Medulla oblongata (tissue), 1 donor: ENCODE measurements at regions not wholly inside any gene's neighbourhood (a gene's known extent, or its start where the extent isn't known, plus 50 kb on each side); places are given as distances from the start of the nearest gene placed in this dataset.
"Not testable (repeated sequence)": the region's sequence is repeated elsewhere in the genome, so short reads cannot be mapped to it uniquely, and the experiment has no call there.

Experiments used
- DNase-seq: peaks from one replicate; pipeline ENCODE4 v3.0.0-alpha.2; 2015; ENCODE audit errors: extremely low spot score

DNA sequence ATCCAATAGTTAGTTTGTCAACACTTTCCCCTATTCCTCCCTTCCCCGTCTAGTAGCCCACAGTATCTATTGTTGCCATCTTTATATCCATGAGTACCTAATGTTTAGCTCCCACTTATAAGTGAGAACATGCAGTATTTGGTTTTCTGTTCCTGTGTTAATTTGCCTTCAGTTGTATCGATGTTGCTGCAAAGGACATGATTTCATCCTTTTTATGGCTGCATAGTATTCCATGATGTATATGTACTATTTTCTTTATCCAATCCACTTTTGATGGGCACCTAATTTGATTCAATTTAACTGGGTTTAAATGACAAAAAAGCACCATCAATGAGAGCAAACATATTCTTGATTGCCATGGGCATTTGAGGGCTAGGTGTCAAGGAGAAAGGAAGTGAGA, 321.5 kb upstream of the TBX18 start:
- no peak for DNase-seq

DNA sequence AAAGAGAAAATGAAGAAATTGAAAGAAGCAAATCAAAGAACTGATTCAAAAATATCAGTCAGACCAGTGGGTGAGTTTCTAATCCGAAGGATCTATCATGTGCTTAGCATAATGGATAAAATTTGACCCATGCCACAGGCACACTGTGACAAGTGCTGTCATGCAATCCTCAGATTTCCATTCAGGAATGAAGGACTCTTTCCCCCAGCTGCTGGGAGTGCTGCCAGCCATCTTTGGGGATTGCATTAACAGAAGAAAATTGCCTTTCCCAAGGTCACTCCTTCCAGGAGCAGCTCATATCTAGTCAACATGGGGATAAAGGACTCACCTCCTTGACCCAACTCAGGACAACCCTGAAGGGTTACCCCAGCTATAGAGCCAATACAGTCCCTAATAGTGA, 316.7 kb upstream of the TBX18 start:
- DNase-seq, result no peak

DNA sequence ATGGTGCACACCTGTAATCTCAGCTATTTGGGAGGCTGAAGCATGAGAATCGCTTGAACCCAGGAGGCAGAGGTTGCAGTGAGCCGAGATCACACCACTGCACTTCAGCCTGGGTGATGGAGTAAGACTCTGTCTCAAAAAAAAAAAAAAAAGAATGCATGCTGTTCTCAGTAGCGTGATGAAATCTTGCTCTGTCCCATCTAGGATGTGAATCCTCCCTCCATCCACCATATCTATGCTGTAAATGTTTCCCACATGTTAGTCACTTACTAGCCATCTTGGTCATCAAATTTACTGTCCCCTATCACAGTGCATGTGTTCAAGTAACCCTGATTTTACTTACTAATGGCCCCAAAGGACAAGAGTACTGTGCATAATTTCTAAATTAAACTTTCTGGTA, 315.4 kb upstream of the TBX18 start:
- DNase-seq, result no peak

DNA sequence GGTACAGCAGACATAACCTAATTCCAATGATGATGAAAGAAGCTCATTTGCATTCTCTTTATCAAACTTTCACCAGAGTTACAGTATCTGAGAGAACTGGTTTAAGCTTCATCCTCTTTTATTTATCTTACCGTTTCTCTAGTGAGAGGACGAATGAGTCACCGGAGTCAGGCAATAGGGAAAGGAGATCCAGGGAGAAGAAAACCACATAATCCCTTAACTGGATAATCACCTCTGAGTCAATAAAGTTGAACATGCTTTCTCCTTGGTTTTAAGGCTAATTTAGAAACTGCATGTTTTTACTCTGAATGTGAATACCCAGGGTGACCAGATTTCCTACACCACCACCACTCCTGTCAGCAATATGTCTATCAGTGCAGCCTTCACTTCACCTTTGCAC, 313.7 kb upstream of the TBX18 start:
- DNase-seq, result no peak

DNA sequence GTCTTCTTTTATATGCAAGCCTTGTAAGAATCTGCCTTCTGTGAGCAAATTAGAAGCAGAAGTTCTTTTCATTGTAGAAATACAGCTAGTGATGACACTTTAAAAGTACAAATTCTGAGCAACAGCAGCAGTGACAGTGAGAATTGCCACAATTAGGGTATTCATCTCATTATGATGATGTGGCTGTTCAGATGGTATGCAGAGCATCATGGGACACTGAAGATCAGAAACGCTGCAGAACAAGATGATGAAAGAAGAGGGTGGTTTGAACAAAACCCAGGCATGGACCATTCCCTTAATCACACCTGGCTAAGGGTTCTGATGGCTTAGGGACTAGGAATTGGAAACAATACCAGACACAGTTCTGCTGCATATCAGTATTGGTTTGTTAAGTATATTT, 312.7 kb upstream of the TBX18 start:
- no peak for DNase-seq

DNA sequence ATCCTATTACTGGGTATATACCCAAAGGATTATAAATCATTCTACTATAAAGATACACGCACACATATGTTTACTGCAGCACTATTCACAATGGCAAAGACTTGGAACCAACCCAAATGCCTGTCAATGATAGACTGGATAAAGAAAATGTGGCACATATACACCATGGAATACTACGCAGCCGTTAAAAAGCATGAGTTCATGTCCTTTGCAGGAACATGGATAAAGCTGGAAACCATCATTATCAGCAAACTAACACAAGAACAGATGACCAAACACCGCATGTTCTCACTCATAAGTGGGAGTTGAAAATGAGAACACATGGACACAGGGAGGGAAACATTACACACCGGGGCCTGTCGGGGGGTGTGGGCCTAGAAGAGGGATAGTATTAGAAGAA, 307.4 kb upstream of the TBX18 start:
- DNase-seq, result not testable (repeated sequence)

DNA sequence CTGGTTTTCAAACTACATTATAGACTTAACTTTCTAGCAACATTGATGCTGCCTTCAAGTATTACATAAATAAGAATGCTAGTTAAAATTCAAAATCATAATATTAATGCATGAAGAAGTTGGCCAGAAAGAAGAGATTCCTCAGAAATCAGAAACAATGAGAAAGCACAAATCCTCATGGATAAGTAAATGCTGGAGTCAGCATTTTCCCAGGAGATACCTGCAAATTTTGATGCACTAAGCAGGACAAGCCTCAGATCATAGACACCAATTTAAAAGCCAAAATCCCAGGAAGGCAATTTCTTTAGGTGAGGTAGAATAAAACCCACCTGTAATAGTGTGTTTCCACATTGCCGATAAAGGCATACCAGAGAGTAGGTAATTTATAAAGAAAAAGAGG, 305.2 kb upstream of the TBX18 start:
- no peak for DNase-seq

DNA sequence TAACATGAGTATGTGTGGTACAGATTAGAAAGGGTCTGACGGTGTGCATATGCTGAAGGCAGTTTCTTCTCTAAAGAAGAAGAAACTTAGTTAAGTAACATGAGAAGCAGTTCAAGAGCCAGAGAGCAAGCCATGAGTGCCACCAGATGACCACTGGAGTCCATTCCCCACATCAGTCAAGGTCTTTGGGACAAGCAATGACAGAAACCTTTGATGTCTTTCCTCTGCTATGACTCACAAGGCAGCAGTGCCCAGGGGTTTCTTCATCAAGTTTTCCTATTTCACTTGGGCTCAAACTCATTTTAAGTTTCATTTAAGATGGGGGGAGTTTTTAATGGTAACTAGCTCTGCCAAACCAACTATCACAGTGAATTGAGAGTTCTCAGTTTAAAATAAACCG, 303.8 kb upstream of the TBX18 start:
- DNase-seq, result no peak

DNA sequence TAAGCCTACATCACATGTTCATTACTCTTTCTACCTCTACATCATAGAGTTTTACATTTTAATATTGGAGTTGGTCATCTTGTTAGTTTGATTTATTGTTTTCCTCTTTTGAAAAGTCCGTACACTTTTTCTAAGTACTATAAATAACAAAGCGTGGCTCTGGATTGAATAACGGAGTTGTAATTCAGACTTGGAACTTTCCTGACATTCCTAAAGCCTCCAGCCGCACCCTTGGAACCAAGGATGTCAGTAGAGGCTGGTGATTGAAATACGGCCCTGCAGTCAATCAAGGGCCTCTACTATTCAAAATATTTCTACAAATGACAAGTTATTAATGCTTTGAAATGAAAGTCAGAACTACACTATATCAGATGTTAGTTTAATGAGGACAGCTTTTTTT, 301.9 kb upstream of the TBX18 start:
- no peak for DNase-seq

DNA sequence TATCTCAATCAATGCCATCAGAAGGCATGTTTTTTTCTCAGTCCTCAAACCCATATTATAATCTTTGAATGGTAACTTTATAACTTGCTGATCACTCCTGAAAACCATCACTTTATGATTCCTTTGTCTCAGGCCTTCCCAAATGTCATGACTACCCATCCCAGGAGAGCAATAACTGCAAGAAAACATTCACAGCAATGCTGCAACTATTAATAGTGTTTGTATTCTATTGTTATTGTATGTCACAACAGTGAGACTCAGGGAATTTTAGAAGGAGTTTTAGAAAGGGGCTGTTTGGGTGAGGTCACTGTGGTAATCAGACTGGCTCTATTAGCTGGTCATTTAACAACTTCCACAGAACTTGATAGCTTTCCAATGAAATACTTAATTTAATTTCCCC, 301.4 kb upstream of the TBX18 start:
- no peak for DNase-seq

DNA sequence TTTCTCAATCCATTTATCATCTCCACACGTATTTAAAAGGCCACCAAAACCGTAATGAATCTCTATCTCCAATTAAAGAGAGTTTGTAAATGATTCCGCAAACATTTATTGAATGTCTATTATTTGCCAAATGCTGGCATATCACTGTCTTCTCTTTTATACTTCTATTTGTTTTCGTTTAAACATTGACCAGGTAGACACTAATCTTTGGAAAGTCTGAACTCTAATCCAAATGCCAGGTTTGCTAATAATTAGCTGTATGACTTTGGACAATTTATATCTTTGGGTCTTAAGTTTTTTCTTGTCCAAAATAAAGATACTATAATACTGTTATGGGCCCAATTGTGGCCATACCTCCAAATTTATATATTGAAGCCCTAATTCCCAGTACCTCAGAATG, 299.2 kb upstream of the TBX18 start:
- DNase-seq, result no peak

DNA sequence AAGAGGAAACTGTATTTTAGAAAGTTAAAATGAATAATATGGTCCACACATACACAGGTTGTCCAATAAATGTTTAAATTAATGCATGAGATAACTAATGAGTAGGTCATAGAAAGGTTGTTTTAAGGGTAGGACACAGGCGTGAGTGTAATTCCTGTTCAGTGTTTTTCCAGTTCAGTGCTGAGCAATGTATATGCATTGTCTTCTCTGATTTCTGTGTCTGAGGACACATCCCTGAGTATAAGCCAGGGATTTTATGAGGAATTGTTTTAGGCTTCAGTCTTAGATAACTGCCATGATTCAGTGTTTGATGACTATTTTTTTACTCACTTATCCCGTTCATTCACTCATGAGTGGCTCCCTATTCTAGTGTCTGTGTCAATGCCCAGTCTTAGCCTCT, 298.5 kb upstream of the TBX18 start:
- no peak for DNase-seq

DNA sequence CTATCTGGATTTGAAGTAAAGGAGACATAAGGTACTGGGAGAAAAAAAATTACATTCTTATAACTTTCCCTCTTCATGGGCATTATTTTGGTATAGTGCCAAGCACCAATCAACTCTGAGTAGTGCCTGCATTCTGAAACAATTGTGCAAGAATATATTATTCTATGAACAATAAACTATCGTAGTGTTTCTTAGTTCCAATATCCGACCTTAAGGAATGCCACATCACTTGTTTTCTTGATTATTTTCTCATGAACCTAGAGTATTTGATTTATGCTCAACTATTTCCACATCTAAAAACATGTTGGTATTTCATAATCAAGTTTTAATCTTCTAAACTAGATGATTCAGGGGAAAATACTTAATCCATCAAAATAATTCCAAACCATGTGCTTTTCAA, 294.4 kb upstream of the TBX18 start:
- DNase-seq, result no peak

DNA sequence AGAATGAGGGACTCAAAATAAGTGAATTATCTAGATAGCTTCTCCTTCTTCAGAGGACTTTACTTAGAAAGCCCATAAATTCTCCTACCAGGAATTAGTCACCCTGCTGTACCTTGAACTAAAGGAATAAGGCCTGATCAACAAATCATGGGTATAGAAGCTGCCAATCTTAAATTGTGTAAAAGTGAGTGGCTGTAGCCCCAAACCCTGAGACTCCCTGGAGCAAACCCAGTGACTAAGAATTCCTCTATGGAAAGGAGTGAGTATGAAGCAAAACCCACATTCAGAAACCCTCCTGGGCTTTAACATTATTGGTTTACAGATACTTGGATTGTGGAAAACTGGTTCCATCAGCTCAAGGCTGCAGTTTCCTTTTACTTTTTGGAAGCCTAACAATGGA, 285.8 kb upstream of the TBX18 start:
- DNase-seq, result no peak

DNA sequence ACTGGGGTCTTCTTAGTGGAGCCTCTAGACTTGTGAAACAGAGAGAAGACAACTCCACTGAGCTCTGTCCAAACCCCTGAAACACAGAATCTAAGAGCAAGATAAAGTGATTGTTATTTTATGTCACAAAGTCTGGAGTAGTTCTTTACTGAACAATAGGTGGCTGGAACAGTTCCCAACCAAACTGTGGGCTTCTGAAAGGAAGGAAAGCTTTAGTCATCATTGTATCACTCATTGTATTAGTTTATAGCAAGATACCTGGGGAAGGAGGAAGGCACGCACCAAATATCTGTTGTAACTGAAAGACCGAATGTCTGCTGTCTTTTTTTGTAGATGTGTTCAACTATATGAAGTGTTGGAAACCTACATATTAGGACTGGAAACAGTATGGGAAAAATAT, 284.9 kb upstream of the TBX18 start:
- DNase-seq, result no peak

DNA sequence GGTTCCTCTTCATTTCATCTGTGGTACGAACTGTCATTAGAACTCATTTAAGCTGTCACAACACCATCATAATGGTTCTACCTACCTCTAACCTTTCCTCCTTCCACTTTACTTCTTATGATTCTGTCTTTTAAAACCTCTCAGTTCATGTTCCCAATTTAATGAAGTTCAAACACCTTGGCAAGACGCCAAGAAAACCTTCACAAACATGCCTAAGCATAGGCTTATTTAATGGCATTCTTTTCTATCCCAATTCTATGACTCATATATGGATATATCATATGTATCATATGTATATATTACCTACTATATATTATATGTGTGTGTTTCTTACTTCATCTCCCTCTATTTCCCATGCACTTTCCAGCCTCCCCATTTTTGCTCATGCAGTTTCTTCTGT, 283.4 kb upstream of the TBX18 start:
- no peak for DNase-seq

DNA sequence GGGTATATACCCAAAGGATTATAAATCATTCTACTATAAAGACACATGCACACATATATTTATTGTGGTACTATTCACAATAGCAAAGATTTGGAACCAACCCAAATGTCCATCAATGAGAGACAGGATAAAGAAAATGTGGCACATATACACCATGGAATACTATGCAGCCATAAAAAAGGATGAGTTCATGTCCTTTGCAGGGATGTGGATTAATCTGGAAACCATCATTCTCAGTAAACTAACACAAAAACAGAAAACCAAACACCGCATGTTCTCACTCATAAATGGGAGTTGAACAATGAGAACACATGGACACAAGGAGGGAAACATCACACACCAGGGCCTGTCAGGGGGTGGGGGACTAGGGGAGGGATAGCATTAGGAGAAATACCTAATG, 281.4 kb upstream of the TBX18 start:
- DNase-seq, result not testable (repeated sequence)

DNA sequence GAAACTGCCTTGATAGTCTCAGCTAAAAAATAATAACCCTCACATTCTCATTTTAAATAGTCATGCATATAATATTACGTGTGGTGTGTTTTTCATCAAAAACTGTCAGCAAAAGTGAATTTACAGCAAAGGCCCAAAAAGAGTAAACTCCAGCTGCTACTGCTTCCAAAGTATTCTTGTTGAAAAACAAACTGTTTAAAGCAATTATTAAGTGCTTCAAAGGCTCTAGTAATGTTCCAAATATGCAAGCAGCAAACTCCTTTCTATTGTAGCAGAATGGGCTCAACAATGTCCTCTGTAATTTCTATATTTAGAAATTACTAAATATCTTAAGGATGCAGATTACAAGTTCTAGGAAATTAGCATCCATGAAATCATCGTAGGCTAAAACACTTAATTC, 280.0 kb upstream of the TBX18 start:
- DNase-seq, result no peak

DNA sequence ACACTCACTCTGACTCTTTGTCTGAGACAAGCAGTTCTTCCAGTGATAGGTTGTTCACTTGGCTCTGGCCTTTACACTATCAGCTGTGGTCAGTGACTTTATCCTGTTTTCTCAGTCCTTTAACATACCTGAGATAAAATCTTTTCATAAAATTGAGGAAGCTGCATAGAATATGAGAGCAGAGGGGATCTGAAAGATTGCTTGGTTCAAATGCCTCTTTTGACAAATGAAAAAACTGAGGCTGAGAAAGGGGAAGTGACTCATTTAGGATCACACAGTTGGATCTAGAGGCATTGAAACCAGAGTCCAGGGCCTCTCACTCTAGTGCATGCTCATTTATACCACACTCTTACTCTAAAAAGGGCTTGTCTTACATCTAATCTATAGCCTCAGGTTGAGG, 277.0 kb upstream of the TBX18 start:
- DNase-seq, result no peak

DNA sequence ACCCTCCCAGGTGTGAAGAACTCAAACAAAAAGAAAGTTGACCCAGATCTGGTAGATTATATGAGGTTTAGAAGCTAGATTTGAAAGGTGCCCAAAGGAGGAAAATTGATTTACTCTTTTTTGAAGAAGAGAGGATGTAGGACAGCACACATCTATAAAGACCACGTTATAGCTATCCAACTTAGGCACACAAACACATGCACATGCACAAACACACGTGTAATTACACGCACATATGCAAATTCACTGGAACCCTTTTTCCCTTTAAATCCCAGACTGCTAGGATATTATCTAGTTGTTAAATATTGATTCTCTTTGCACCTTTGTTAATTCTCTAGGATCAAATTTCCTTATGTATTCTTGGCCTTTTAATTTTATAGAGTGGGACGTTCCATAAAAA, 272.8 kb upstream of the TBX18 start:
- no peak for DNase-seq

DNA sequence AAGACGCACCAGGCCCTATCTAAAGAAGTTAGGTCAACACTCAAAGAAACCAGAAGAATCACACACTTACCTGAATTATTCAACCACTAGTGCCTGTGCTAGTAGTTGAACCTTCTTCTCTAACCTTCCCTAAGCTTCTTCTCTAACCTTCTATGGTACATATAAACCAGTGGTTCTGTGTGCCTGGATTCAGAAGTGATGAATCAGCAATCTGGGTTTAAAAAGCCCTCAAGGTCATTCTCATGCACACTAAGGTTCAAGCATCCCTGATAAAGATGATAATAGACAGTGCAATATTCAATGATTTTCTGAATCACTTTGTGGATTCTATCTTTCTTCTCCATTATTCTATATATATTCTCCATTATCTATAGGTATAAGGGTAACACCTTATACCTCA, 271.4 kb upstream of the TBX18 start:
- no peak for DNase-seq

DNA sequence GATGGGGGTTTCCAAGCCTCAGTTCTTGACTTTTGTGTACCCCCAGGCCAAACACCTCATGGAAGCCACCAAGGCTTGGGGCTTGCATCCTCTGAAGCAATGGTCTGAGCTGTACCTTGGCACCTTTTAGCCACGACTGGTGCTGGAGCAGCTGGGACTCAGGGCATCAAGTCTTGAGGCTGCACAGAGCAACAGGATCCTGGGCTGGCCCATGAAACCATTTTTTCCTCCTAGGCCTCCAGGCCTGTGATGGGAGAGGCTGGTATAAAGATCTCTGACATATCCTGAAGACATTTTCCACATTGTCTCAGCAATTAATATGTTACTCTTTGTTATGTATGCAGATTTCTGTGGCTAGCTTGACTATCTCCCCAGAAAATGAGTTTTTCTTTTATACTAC, 269.1 kb upstream of the TBX18 start:
- no peak for DNase-seq

DNA sequence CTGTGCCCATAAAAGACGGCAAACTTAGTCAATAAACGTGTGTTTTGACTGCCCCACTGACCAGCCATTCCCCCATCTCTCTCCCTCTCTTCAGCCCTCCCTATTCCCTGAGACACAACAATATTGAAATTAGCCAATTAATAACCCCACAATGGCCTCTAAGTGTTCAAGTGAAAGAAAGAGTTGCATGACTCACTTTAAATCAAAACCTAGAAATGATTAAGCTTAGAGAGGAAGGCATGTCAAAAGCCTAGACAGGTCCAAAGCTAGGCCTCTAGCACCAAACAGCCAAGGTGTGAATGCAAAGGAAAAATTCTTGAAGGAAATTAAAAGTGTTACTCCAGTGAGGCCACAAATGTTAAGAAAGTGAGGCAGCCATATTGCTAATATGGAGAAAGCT, 261.6 kb upstream of the TBX18 start:
- DNase-seq, result no peak

DNA sequence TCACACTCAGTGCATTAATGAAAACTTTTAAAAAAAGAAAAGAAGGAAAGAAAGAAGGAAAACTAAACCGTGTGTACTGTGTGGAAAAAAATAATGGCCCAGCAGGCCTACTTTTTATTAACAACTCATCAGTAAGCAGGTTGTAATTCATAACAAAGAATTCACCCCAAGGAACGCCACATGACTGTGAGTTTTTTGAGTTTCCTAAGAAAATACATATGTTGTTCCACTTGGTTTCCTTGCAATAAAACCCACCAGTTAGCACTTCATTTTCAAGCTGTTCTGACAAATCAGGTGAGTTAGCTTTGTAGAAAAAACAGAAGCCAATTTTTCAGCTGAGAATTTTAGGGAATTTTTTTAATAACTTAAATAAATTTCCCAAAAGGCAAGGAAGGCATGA, 259.3 kb upstream of the TBX18 start:
- no peak for DNase-seq

DNA sequence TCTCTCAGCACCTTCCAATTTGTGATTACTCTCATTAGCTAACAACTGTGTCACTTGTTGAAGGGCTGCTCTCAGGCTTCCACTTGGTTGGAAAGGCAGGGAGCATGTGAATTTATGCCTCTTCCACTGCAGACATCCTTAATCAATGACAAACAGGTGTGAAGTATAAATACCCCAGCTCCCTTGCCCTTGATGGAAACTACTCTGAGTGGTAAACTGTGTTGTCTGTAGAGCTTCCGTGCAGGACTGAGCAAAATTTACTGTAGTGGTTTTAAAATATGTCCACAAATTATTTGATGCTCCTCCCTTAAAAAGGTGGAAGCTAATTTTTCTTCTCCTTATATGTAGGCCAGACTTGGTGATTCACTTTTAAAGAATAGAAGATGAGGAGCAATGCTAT, 253.0 kb upstream of the TBX18 start:
- no peak for DNase-seq
